Fibroblast of lung (primary cell): ENCODE measurements at regions not wholly inside any gene's neighbourhood (a gene's known extent, or its start where the extent isn't known, plus 50 kb on each side); places are given as distances from the start of the nearest gene placed in this dataset.

Source experiments
- DNase-seq, 2 donors: peaks; one replicate each; pipeline versions ENCODE4 v3.0.0 to v3.0.0-alpha.2; 2010; ENCODE audit warnings: low read depth in 2 of 2
- H2AFZ ChIP-seq: 2 replicates; pipeline ENCODE4 v1.5.1; 2012; ENCODE audit warnings: low read length, control low read depth, inconsistent platforms
- H3K27ac ChIP-seq: 2 replicates; pipeline ENCODE4 v1.5.1; 2011; ENCODE audit warnings: low read length, control low read depth; ENCODE audit not compliant: insufficient read depth
- H3K27me3 ChIP-seq: 2 replicates; pipeline ENCODE4 v1.5.1; 2011; ENCODE audit warnings: mild to moderate bottlenecking, low read length; ENCODE audit not compliant: control insufficient read depth, insufficient read depth
- H3K36me3 ChIP-seq: 2 replicates; pipeline ENCODE4 v1.5.1; 2011; ENCODE audit warnings: low read length; ENCODE audit not compliant: control insufficient read depth, insufficient read depth
- H3K4me1 ChIP-seq: 2 replicates; pipeline ENCODE4 v1.5.1; 2011; ENCODE audit warnings: low read length; ENCODE audit not compliant: control insufficient read depth, insufficient read depth; ENCODE audit errors: extremely low read depth
- H3K4me2 ChIP-seq: 2 replicates; pipeline ENCODE4 v1.5.1; 2011; ENCODE audit warnings: low read length, control low read depth; ENCODE audit not compliant: insufficient read depth; ENCODE audit errors: extremely low read depth
- H3K4me3 ChIP-seq, 4 experiments: fragments of 200-600 bp in 1 of 4; sonication (generic) in 1 of 4; replicated peaks in 1 of 4; 2 replicates each; pipeline ENCODE4 v1.5.1; 2011 to 2016; ENCODE audit warnings: low read length in 4 of 4, low read depth in 3 of 4, mild to moderate bottlenecking in 3 of 4, control low read depth in 2 of 4, inconsistent platforms in 1 of 4, mixed read lengths in 1 of 4; ENCODE audit not compliant: insufficient read depth in 1 of 4; ENCODE audit errors: control extremely low read depth in 1 of 4
- H3K79me2 ChIP-seq: 2 replicates; pipeline ENCODE4 v1.5.1; 2012; ENCODE audit warnings: mild to moderate bottlenecking, low read length, inconsistent platforms; ENCODE audit not compliant: control insufficient read depth, insufficient read depth
- H3K9ac ChIP-seq: 2 replicates; pipeline ENCODE4 v1.5.1; 2011; ENCODE audit warnings: mild to moderate bottlenecking, low read length, control low read depth; ENCODE audit not compliant: insufficient read depth
- H3K9me3 ChIP-seq: 2 replicates; pipeline ENCODE4 v1.5.1; 2012; ENCODE audit warnings: low read depth, low read length; ENCODE audit not compliant: control insufficient read depth, insufficient read depth
- H4K20me1 ChIP-seq: 2 replicates; pipeline ENCODE4 v1.5.1; 2011; ENCODE audit warnings: low read length; ENCODE audit not compliant: control insufficient read depth, insufficient read depth; ENCODE audit errors: extremely low read depth
- EZH2 ChIP-seq: IDR thresholded peaks from 2 replicates; pipeline ENCODE4 v1.5.1; 2012; ENCODE audit warnings: low read length, control low read depth, mild to moderate bottlenecking; ENCODE audit errors: missing control alignments
- TF ChIP-seq, protein P1 (sequence below), 2 donors: IDR thresholded peaks in 1 of 2; conservative IDR thresholded peaks in 1 of 2; 1 replicate in 1 of 2; 2 replicates in 1 of 2; pipeline ENCODE4 v1.5.1; 2011 to 2012; ENCODE audit warnings: low read length in 2 of 2, control low read depth in 1 of 2, inconsistent platforms in 1 of 2, low read depth in 1 of 2, mild to moderate bottlenecking in 1 of 2

DNA sequence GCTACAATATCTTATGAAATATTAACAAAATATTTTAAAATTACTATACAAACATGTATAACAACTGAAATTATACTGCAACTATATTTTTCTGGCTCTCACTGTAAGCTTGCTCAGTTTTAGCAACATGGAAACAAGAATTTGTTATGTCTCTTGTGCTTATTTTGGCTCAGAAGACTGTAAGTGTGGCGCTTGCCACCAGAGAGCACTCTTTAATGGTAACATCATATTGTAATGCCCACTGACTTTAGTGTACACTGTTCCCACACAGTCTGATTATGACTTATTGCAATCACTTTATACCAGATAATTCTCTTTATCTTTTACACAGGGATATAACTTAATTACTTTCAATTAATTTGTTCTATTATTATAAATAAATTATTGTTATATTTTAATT lies 1500.6 kb upstream of the TMEFF2 start:
- H2AFZ ChIP-seq, result no peak overlapping the region
- no peak overlapping the region for H3K4me3 ChIP-seq
- no peaks in the 10 kb centered on the region for H3K4me1 ChIP-seq
- no peak overlapping the region for H3K4me2 ChIP-seq
- no peaks in the 10 kb centered on the region for H3K27me3 ChIP-seq
- H3K9me3 ChIP-seq, result no peaks in the 10 kb centered on the region
- H4K20me1 ChIP-seq, result no peaks in the 10 kb centered on the region
- no peak overlapping the region for H3K27ac ChIP-seq
- no peaks in the 10 kb centered on the region for H3K36me3 ChIP-seq
- no peaks in the 10 kb centered on the region for H3K79me2 ChIP-seq
- no peak overlapping the region for H3K9ac ChIP-seq
- TF ChIP-seq EZH2, result no peak
- TF ChIP-seq, protein P1, sequence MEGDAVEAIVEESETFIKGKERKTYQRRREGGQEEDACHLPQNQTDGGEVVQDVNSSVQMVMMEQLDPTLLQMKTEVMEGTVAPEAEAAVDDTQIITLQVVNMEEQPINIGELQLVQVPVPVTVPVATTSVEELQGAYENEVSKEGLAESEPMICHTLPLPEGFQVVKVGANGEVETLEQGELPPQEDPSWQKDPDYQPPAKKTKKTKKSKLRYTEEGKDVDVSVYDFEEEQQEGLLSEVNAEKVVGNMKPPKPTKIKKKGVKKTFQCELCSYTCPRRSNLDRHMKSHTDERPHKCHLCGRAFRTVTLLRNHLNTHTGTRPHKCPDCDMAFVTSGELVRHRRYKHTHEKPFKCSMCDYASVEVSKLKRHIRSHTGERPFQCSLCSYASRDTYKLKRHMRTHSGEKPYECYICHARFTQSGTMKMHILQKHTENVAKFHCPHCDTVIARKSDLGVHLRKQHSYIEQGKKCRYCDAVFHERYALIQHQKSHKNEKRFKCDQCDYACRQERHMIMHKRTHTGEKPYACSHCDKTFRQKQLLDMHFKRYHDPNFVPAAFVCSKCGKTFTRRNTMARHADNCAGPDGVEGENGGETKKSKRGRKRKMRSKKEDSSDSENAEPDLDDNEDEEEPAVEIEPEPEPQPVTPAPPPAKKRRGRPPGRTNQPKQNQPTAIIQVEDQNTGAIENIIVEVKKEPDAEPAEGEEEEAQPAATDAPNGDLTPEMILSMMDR (conservative IDR thresholded peaks at IDR 0.05 in 1 of 2, IDR thresholded peaks at IDR 0.05 in 1 of 2; ENCODE audit: low read depth in 1 of 2, low read length in 2 of 2), result no peak
- peak; percentile 1 to 34 for DNase-seq

DNA sequence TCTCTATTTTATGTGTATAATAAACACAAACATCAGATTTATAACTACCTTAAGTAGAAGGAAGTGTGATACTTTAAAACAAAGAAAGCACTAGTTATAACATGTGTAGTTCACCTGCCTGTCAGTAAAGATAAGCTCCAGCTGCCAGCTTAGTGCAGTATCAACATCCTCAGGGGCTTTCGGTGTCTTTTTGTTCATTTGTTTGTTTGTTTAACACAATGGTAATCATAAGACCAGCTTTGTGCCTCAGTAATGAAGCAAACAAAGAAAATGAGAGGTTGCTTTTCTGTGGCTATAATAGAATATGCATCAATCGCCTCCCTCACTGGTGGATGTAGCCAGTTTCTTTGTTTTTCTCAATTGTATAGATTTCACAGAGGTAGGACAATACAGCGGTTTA lies 1499.0 kb upstream of the TMEFF2 start:
- no peak overlapping the region for H3K27ac ChIP-seq
- no peaks in the 10 kb centered on the region for H3K9me3 ChIP-seq
- no peaks in the 10 kb centered on the region for H3K36me3 ChIP-seq
- no peak overlapping the region for H3K4me3 ChIP-seq
- H3K27me3 ChIP-seq, result no peaks in the 10 kb centered on the region
- H3K4me2 ChIP-seq, result no peak overlapping the region
- no peaks in the 10 kb centered on the region for H4K20me1 ChIP-seq
- no peak for DNase-seq
- no peaks in the 10 kb centered on the region for H3K4me1 ChIP-seq
- no peak for TF ChIP-seq EZH2
- TF ChIP-seq, protein P1 (conservative IDR thresholded peaks at IDR 0.05 in 1 of 2, IDR thresholded peaks at IDR 0.05 in 1 of 2; ENCODE audit: low read depth in 1 of 2, low read length in 2 of 2), result no peak
- no peak overlapping the region for H3K9ac ChIP-seq
- no peaks in the 10 kb centered on the region for H3K79me2 ChIP-seq
- H2AFZ ChIP-seq, result no peak overlapping the region

DNA sequence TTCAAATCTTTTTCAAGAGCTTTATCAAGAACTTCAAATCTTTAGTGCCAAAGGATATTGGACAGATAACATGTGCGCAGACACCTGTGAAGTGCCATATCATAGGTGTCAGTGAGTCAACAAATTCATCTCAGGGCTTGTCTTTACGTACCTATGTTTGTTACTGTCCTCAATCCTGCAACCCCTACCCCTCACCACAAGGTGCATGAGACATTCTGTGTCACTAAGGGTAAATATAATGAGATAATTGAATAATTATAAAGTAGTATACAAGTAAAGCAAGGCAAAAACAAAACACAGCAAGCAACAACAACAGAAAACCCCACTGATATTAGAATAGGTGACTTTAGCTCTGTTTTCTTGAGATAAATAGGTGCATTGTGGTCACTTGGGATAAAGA lies 1495.8 kb upstream of the TMEFF2 start:
- no peak for TF ChIP-seq EZH2
- TF ChIP-seq, protein P1 (conservative IDR thresholded peaks at IDR 0.05 in 1 of 2, IDR thresholded peaks at IDR 0.05 in 1 of 2; ENCODE audit: low read depth in 1 of 2, low read length in 2 of 2), result no peak
- Histone ChIP-seq H3K9ac (no peak overlapping the region), H2AFZ (no peak overlapping the region), H3K27ac (no peak overlapping the region), H3K36me3 (no peaks in the 10 kb centered on the region), H3K9me3 (no peaks in the 10 kb centered on the region), H3K79me2 (no peaks in the 10 kb centered on the region), H3K27me3 (no peaks in the 10 kb centered on the region), H3K4me3 (no peak overlapping the region), H3K4me1 (no peaks in the 10 kb centered on the region), H4K20me1 (no peaks in the 10 kb centered on the region), H3K4me2 (no peak overlapping the region)
- no peak for DNase-seq
